ENCODE measurements at regions not wholly inside any gene's neighbourhood (a gene's known extent, or its start where the extent isn't known, plus 50 kb on each side); places are given as distances from the start of the nearest gene placed in this dataset.

- Histone ChIP-seq H3K36me3 (ENCODE audit: insufficient read depth, low read length) (no peaks in the 10 kb centered on the region), H4K20me1 (ENCODE audit: insufficient read depth, low read length) (no peaks in the 10 kb centered on the region), H3K27ac (ENCODE audit: low read depth, low read length) (no peak overlapping the region), H3K4me2 (ENCODE audit: low read length) (no peak overlapping the region), H3K9ac (ENCODE audit: low read length) (no peak overlapping the region), H3K9me3 (ENCODE audit: insufficient read depth, low read depth, low read length) (no peaks in the 10 kb centered on the region), H3K27me3 (ENCODE audit: insufficient read depth, low read length) (no peaks in the 10 kb centered on the region), H3K79me2 (ENCODE audit: insufficient read depth, low read length) (no peaks in the 10 kb centered on the region), H3K4me1 (ENCODE audit: insufficient read depth, low read length) (no peaks in the 10 kb centered on the region), H3K4me3 (ENCODE audit: insufficient read depth, low read depth, low read length) (no peak overlapping the region), H2AFZ (ENCODE audit: low read depth, low read length) (no peak overlapping the region)
- FAIRE-seq (no peak), DNase-seq (ENCODE audit: low read depth) (no peak)
- TF ChIP-seq EZH2 (IDR thresholded peaks at IDR 0.05; ENCODE audit: insufficient read depth, low read length) (no peak), CTCF (IDR thresholded peaks at IDR 0.05; ENCODE audit: insufficient read depth, low read depth, low read length) (no peak)
- no peak overlapping the region for H3K27ac Mint-ChIP-seq (ENCODE audit: unreplicated experiment)
- H3K27me3 Mint-ChIP-seq (ENCODE audit: low read depth, unreplicated experiment): no peaks in the 10 kb centered on the region
- H3K36me3 Mint-ChIP-seq (ENCODE audit: low read depth, unreplicated experiment): no peaks in the 10 kb centered on the region
- H3K4me1 Mint-ChIP-seq (ENCODE audit: low read depth, unreplicated experiment): no peaks in the 10 kb centered on the region
- peaks cover 6% of the 10 kb centered on the region for H3K9me3 Mint-ChIP-seq (ENCODE audit: unreplicated experiment)
- H3K4me3 Mint-ChIP-seq (ENCODE audit: unreplicated experiment): no peak overlapping the region
These were observed 288.3 kb downstream of the TPBG start for GRCh38 chr6:82651845-82652335.

GRCh38 chr6:82679232-82679631, 315.6 kb downstream of the TPBG start:
- Histone ChIP-seq H3K79me2 (ENCODE audit: insufficient read depth, low read length) (no peaks in the 10 kb centered on the region), H4K20me1 (ENCODE audit: insufficient read depth, low read length) (no peaks in the 10 kb centered on the region), H3K27ac (ENCODE audit: low read depth, low read length) (no peak overlapping the region), H3K27me3 (ENCODE audit: insufficient read depth, low read length) (no peaks in the 10 kb centered on the region), H2AFZ (ENCODE audit: low read depth, low read length) (no peak overlapping the region), H3K9me3 (ENCODE audit: insufficient read depth, low read depth, low read length) (no peaks in the 10 kb centered on the region), H3K4me1 (ENCODE audit: insufficient read depth, low read length) (no peaks in the 10 kb centered on the region), H3K9ac (ENCODE audit: low read length) (no peak overlapping the region), H3K4me2 (ENCODE audit: low read length) (no peak overlapping the region), H3K36me3 (ENCODE audit: insufficient read depth, low read length) (no peaks in the 10 kb centered on the region), H3K4me3 (ENCODE audit: insufficient read depth, low read depth, low read length) (no peak overlapping the region)
- no peaks in the 10 kb centered on the region for H3K27me3 Mint-ChIP-seq (ENCODE audit: low read depth, unreplicated experiment)
- TF ChIP-seq EZH2 (IDR thresholded peaks at IDR 0.05; ENCODE audit: insufficient read depth, low read length): no peak
- no peak for TF ChIP-seq CTCF (IDR thresholded peaks at IDR 0.05; ENCODE audit: insufficient read depth, low read depth, low read length)
- H3K9me3 Mint-ChIP-seq (ENCODE audit: unreplicated experiment): peaks cover 11% of the 10 kb centered on the region
- no peak for FAIRE-seq
- no peaks in the 10 kb centered on the region for H3K4me1 Mint-ChIP-seq (ENCODE audit: low read depth, unreplicated experiment)
- H3K4me3 Mint-ChIP-seq (ENCODE audit: unreplicated experiment): no peak overlapping the region
- no peak overlapping the region for H3K27ac Mint-ChIP-seq (ENCODE audit: unreplicated experiment)
- no peak for DNase-seq (ENCODE audit: low read depth)
- peaks cover 2% of the 10 kb centered on the region for H3K36me3 Mint-ChIP-seq (ENCODE audit: low read depth, unreplicated experiment)

GRCh38 chr6:82680192-82680591, 316.6 kb downstream of the TPBG start:
- H3K9me3 Mint-ChIP-seq (ENCODE audit: unreplicated experiment): peaks cover 11% of the 10 kb centered on the region
- no peak overlapping the region for H3K4me2 ChIP-seq (ENCODE audit: low read length)
- no peaks in the 10 kb centered on the region for H3K9me3 ChIP-seq (ENCODE audit: insufficient read depth, low read depth, low read length)
- no peak overlapping the region for H3K9ac ChIP-seq (ENCODE audit: low read length)
- no peaks in the 10 kb centered on the region for H3K79me2 ChIP-seq (ENCODE audit: insufficient read depth, low read length)
- H3K27me3 Mint-ChIP-seq (ENCODE audit: low read depth, unreplicated experiment): no peaks in the 10 kb centered on the region
- peaks cover 2% of the 10 kb centered on the region for H3K36me3 Mint-ChIP-seq (ENCODE audit: low read depth, unreplicated experiment)
- H3K27ac Mint-ChIP-seq (ENCODE audit: unreplicated experiment): no peak overlapping the region
- no peaks in the 10 kb centered on the region for H3K4me1 Mint-ChIP-seq (ENCODE audit: low read depth, unreplicated experiment)
- no peaks in the 10 kb centered on the region for H3K4me1 ChIP-seq (ENCODE audit: insufficient read depth, low read length)
- no peaks in the 10 kb centered on the region for H3K27me3 ChIP-seq (ENCODE audit: insufficient read depth, low read length)
- no peaks in the 10 kb centered on the region for H4K20me1 ChIP-seq (ENCODE audit: insufficient read depth, low read length)
- no peak overlapping the region for H3K4me3 ChIP-seq (ENCODE audit: insufficient read depth, low read depth, low read length)
- DNase-seq (ENCODE audit: low read depth) (no peak), FAIRE-seq (no peak)
- H3K36me3 ChIP-seq (ENCODE audit: insufficient read depth, low read length): no peaks in the 10 kb centered on the region
- H3K27ac ChIP-seq (ENCODE audit: low read depth, low read length): no peak overlapping the region
- TF ChIP-seq CTCF (IDR thresholded peaks at IDR 0.05; ENCODE audit: insufficient read depth, low read depth, low read length) (no peak), EZH2 (IDR thresholded peaks at IDR 0.05; ENCODE audit: insufficient read depth, low read length) (no peak)
- H2AFZ ChIP-seq (ENCODE audit: low read depth, low read length): no peak overlapping the region
- no peak overlapping the region for H3K4me3 Mint-ChIP-seq (ENCODE audit: unreplicated experiment)
